ENCODE measurements at regions not wholly inside any gene's neighbourhood (a gene's known extent, or its start where the extent isn't known, plus 50 kb on each side); places are given as distances from the start of the nearest gene placed in this dataset.

- H3K9me2 ChIP-seq (ENCODE audit: insufficient read depth, low read length), result no peaks in the 10 kb centered on the region
- POLR2A ChIA-PET, result interaction anchor here (0.6 to 2.2 kb wide), 5 partner anchors 13 to 243 kb away, joined by 3 to 6 read pairs (median 3); no protein-coding TSS in a partner anchor
- H4K20me1 ChIP-seq (ENCODE audit: insufficient read depth, low read length), result no peaks in the 10 kb centered on the region
- H3K36me3 ChIP-seq (ENCODE audit: insufficient read depth, low read length), result no peaks in the 10 kb centered on the region
- H3K79me2 ChIP-seq (ENCODE audit: insufficient read depth, low read depth, low read length), result no peaks in the 10 kb centered on the region
- H3K4me2 ChIP-seq (ENCODE audit: low read length), result no peak overlapping the region
- intact Hi-C loops (cut with micrococcal nuclease; ENCODE audit: unreplicated experiment), result no loop called here
- H3K9me3 ChIP-seq (ENCODE audit: low read length), result no peaks in the 10 kb centered on the region
- no peak overlapping the region for H2AFZ ChIP-seq (ENCODE audit: low read length)
- peaks cover 52% of the 10 kb centered on the region for H3K4me1 ChIP-seq (ENCODE audit: insufficient read depth, low read length, poor library complexity, severe bottlenecking)
- no TSS peak for BruUV-seq (replicated peaks)
- no peak overlapping the region for H3K27ac ChIP-seq (ENCODE audit: low read depth, low read length, poor library complexity, severe bottlenecking)
- no peak overlapping the region for H3K4me3 ChIP-seq (ENCODE audit: low read depth, low read length, poor library complexity, severe bottlenecking)
- no peak for TF ChIP-seq CTCF (conservative IDR thresholded peaks at IDR 0.05; ENCODE audit: low read length)
- no peak for TF ChIP-seq EZH2phosphoT487 (IDR thresholded peaks at IDR 0.05; ENCODE audit: borderline replicate concordance, low read depth, low read length)
- no peak for DNase-seq (ENCODE audit: low spot score)
- CTCF ChIA-PET (ENCODE audit: unreplicated experiment), result no interaction called here
Measured at GRCh38 chr3:188057124-188057523, 96.8 kb upstream of the LPP start.

DNA sequence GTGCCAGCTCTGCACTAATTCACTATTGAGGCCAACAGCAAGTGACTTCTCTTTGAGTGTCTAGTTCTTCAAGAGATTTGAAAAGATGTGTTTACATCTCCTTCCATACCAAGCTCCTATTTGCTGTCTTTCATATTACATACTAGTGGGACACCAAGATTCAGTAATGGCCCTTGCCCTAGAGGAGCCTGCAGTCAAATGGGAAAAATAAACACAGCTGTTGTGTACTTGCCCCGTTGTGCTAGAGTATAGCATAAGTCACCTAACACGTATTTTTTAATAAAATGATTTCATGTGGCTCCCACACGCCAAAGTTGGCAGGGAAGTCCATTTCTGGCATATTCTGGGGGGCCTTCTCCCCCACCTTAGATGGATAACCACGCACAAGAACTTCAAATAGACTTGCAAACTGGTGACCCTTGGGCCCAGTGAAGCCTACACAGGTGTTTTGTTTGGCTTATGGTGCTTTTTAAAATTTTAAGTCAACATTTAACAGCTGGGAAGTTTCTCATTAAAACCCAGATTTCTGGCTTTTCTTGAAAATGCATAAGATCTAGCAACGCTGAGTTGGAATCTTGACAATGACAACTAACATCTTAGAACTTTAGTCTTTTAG lies 95.3 kb upstream of the LPP start:
- H3K79me2 ChIP-seq (ENCODE audit: insufficient read depth, low read depth, low read length), result no peaks in the 10 kb centered on the region
- TF ChIP-seq CTCF (conservative IDR thresholded peaks at IDR 0.05; ENCODE audit: low read length) (no peak), EZH2phosphoT487 (IDR thresholded peaks at IDR 0.05; ENCODE audit: borderline replicate concordance, low read depth, low read length) (no peak)
- intact Hi-C loops (cut with micrococcal nuclease; ENCODE audit: unreplicated experiment), result no loop called here
- H3K4me3 ChIP-seq (ENCODE audit: low read depth, low read length, poor library complexity, severe bottlenecking), result no peak overlapping the region
- H2AFZ ChIP-seq (ENCODE audit: low read length), result peak overlapping the region; percentile 24; the same call in 1 of the 2 replicates
- no peaks in the 10 kb centered on the region for H3K36me3 ChIP-seq (ENCODE audit: insufficient read depth, low read length)
- peaks cover 43% of the 10 kb centered on the region for H3K4me1 ChIP-seq (ENCODE audit: insufficient read depth, low read length, poor library complexity, severe bottlenecking)
- no peaks in the 10 kb centered on the region for H4K20me1 ChIP-seq (ENCODE audit: insufficient read depth, low read length)
- DNase-seq (ENCODE audit: low spot score), result no peak
- ChIA-PET POLR2A (interaction anchor here (0.6 to 4.1 kb wide), 9 partner anchors 8 to 52 kb away, joined by 3 to 26 read pairs (median 4); no protein-coding TSS in a partner anchor), CTCF (ENCODE audit: unreplicated experiment) (interaction anchor here (1.0 kb wide), 1 partner anchor 10 kb away, joined by 3 read pairs; no protein-coding TSS in a partner anchor)
- H3K9me2 ChIP-seq (ENCODE audit: insufficient read depth, low read length), result no peaks in the 10 kb centered on the region
- no TSS peak for BruUV-seq (replicated peaks)
- H3K27ac ChIP-seq (ENCODE audit: low read depth, low read length, poor library complexity, severe bottlenecking), result no peak overlapping the region
- H3K9me3 ChIP-seq (ENCODE audit: low read length), result no peaks in the 10 kb centered on the region
- H3K4me2 ChIP-seq (ENCODE audit: low read length), result no peak overlapping the region

DNA sequence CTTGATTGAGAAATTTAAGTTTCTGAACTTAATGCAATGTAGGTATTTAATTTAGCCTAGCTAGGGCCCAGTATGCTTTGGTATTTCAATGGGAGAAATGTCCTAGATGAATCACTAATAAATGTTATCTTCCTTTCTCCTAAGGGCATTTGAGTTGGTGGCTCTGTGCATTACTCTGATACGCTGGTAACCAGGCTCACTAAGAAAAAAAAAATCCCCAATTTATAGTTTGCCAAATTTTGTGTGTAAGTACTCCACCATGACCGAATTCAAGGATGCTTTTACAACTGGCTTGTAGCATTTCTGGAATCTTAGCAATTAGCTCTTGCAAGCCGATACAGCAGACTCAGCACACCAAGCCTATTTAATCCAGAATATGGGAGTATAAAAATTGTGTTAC lies 94.6 kb upstream of the LPP start:
- TF ChIP-seq CTCF (conservative IDR thresholded peaks at IDR 0.05; ENCODE audit: low read length) (no peak), EZH2phosphoT487 (IDR thresholded peaks at IDR 0.05; ENCODE audit: borderline replicate concordance, low read depth, low read length) (no peak)
- H3K79me2 ChIP-seq (ENCODE audit: insufficient read depth, low read depth, low read length), result no peaks in the 10 kb centered on the region
- ChIA-PET POLR2A (interaction anchor here (0.6 to 4.1 kb wide), 14 partner anchors 9 to 1037 kb away, joined by 3 to 26 read pairs (median 4); no protein-coding TSS in a partner anchor), CTCF (ENCODE audit: unreplicated experiment) (interaction anchor here (1.0 kb wide), 1 partner anchor 9 kb away, joined by 3 read pairs; no protein-coding TSS in a partner anchor)
- H3K9me3 ChIP-seq (ENCODE audit: low read length), result no peaks in the 10 kb centered on the region
- no peaks in the 10 kb centered on the region for H3K36me3 ChIP-seq (ENCODE audit: insufficient read depth, low read length)
- intact Hi-C loops (cut with micrococcal nuclease; ENCODE audit: unreplicated experiment), result no loop called here
- DNase-seq (ENCODE audit: low spot score), result no peak
- H2AFZ ChIP-seq (ENCODE audit: low read length), result no peak overlapping the region
- no peaks in the 10 kb centered on the region for H4K20me1 ChIP-seq (ENCODE audit: insufficient read depth, low read length)
- no peaks in the 10 kb centered on the region for H3K9me2 ChIP-seq (ENCODE audit: insufficient read depth, low read length)
- H3K27ac ChIP-seq (ENCODE audit: low read depth, low read length, poor library complexity, severe bottlenecking), result no peak overlapping the region
- H3K4me3 ChIP-seq (ENCODE audit: low read depth, low read length, poor library complexity, severe bottlenecking), result no peak overlapping the region
- BruUV-seq (replicated peaks), result no TSS peak
- peaks cover 43% of the 10 kb centered on the region for H3K4me1 ChIP-seq (ENCODE audit: insufficient read depth, low read length, poor library complexity, severe bottlenecking)
- H3K4me2 ChIP-seq (ENCODE audit: low read length), result no peak overlapping the region
